HG03558 (cell line): ENCODE measurements at regions not wholly inside any gene's neighbourhood (a gene's known extent, or its start where the extent isn't known, plus 50 kb on each side); places are given as distances from the start of the nearest gene placed in this dataset.
"Not testable (repeated sequence)": the region's sequence is repeated elsewhere in the genome, so short reads cannot be mapped to it uniquely, and the experiment has no call there.

Experiments used
- ATAC-seq: cut with Tn5 transposase; IDR thresholded peaks from one replicate; pipeline ENCODE4 v1.9.1; 2021; ENCODE audit warnings: moderate number of reproducible peaks; ENCODE audit not compliant: unreplicated experiment; ENCODE audit errors: extremely low read depth

GRCh38 chr12:131245564-131246355 is 292.1 kb downstream of the ADGRD1 start:
- ATAC-seq: no peak

GRCh38 chr12:131247026-131247725 is 293.5 kb downstream of the ADGRD1 start:
- ATAC-seq: not testable (repeated sequence)

GRCh38 chr12:131247875-131248274 is 294.2 kb downstream of the ADGRD1 start:
- not testable (repeated sequence) for ATAC-seq

GRCh38 chr12:131249246-131250027 is 295.7 kb downstream of the ADGRD1 start:
- no peak for ATAC-seq

- ATAC-seq: no peak
Observed at GRCh38 chr12:131250028-131250950, 296.6 kb downstream of the ADGRD1 start.

GRCh38 chr12:131250951-131251315 is 297.2 kb downstream of the ADGRD1 start:
- ATAC-seq: no peak

- no peak for ATAC-seq
Observed at GRCh38 chr12:131251336-131252101, 297.8 kb downstream of the ADGRD1 start.

- no peak for ATAC-seq
Observed at GRCh38 chr12:131253376-131254026, 299.8 kb downstream of the ADGRD1 start.

- ATAC-seq: no peak
Observed at GRCh38 chr12:131254374-131254773, 300.7 kb downstream of the ADGRD1 start.

GRCh38 chr12:131258398-131258797 is 304.7 kb downstream of the ADGRD1 start:
- no peak for ATAC-seq

GRCh38 chr12:131260251-131260905 is 306.7 kb downstream of the ADGRD1 start:
- no peak for ATAC-seq

GRCh38 chr12:131260954-131261353 is 307.2 kb downstream of the ADGRD1 start:
- no peak for ATAC-seq

GRCh38 chr12:131261906-131262305 is 308.2 kb downstream of the ADGRD1 start:
- ATAC-seq: no peak

- ATAC-seq: no peak
Observed at GRCh38 chr12:131263626-131264025, 309.9 kb downstream of the ADGRD1 start.

GRCh38 chr12:131264635-131265034 is 310.9 kb downstream of the ADGRD1 start:
- ATAC-seq: no peak

GRCh38 chr12:131266591-131267467 is 313.1 kb downstream of the ADGRD1 start:
- ATAC-seq: no peak

- no peak for ATAC-seq
Observed at GRCh38 chr12:131267576-131267975, 313.9 kb downstream of the ADGRD1 start.
